Stomach (tissue), 8 donors: ENCODE measurements at regions not wholly inside any gene's neighbourhood (a gene's known extent, or its start where the extent isn't known, plus 50 kb on each side); places are given as distances from the start of the nearest gene placed in this dataset.

Source experiments
- DNase-seq, 2 donors: peaks; one replicate each; pipeline versions ENCODE4 v3.0.0 to v3.0.0-alpha.2; 2013 to 2019
- H3K27ac ChIP-seq, 5 donors: fragments of 200-600 bp in 4 of 5; sonication (generic) in 4 of 5; one replicate each; pipeline ENCODE4 v1.5.1; 2013 to 2019; ENCODE audit warnings: mild to moderate bottlenecking in 1 of 5, moderate library complexity in 1 of 5
- H3K27me3 ChIP-seq, 3 donors: fragments of 200-600 bp; sonication (generic); one replicate each; pipeline ENCODE4 v1.5.1; 2017 to 2019; ENCODE audit warnings: mixed run types in 1 of 3
- H3K36me3 ChIP-seq, 4 donors: fragments of 200-600 bp; sonication (generic); 1 replicate in 3 of 4; 2 replicates in 1 of 4; pipeline ENCODE4 v1.5.1; 2016 to 2019
- H3K4me1 ChIP-seq, 4 donors: fragments of 200-600 bp; sonication (generic); one replicate each; pipeline ENCODE4 v1.5.1; 2016 to 2019
- H3K4me3 ChIP-seq, 4 donors: fragments of 200-600 bp; sonication (generic) in 3 of 4; one replicate each; pipeline ENCODE4 v1.5.1; 2016 to 2019; ENCODE audit warnings: mild to moderate bottlenecking in 1 of 4
- H3K9me3 ChIP-seq, 4 donors: fragments of 200-600 bp; sonication (generic); one replicate each; pipeline ENCODE4 v1.5.1; 2016 to 2019
- CTCF ChIP-seq, 7 experiments: fragments of 450-650 bp in 4 of 7; fragments of 200-600 bp in 3 of 7; sonication (generic) in 3 of 7; IDR thresholded peaks; one replicate each; pipeline ENCODE4 v1.5.1; 2016 to 2019; ENCODE audit warnings: antibody characterized with exemption in 7 of 7, control low read depth in 2 of 7, mild to moderate bottlenecking in 1 of 7
- EP300 ChIP-seq: sonication (generic); formaldehyde crosslinking; IDR thresholded peaks from one replicate; pipeline ENCODE4 v1.6.1; 2017; ENCODE audit warnings: antibody characterized with exemption
- POLR2A ChIP-seq, 4 donors: fragments of 450-650 bp; IDR thresholded peaks; one replicate each; pipeline ENCODE4 v1.6.1; 2016; ENCODE audit warnings: antibody characterized with exemption in 4 of 4, control low read depth in 2 of 4, mild to moderate bottlenecking in 1 of 4, moderate library complexity in 1 of 4
- POLR2AphosphoS5 ChIP-seq, 3 donors: sonication (generic); formaldehyde crosslinking; IDR thresholded peaks; one replicate each; pipeline ENCODE4 v1.6.1; 2016; ENCODE audit warnings: antibody characterized with exemption in 3 of 3
- WGBS, 5 donors: extraction: QIAGEN DNeasy Blood & Tissue Kit in 3 of 5; methylation state at CpG; one replicate each; pipeline versions ENCODE4 v1.1.5 to v1.1.7; 2013 to 2018; 5-methylcytosine and 5-hydroxymethylcytosine counted together
- intact Hi-C: fragments of 100-400 bp; cut with DNase I; formaldehyde crosslinking; loops from one replicate; pipeline ENCODE4 v1.15.1; 2023; ENCODE audit warnings: low total_unique reads
- donor health status: healthy with polysubstance abuse.
- donor health status: Bipolar disorder and iron deficiency.
- donor health status: healthy.

GRCh38 chr6:12354499-12354898, 64.3 kb downstream of the EDN1 start:
- Histone ChIP-seq H3K36me3 (no peaks in the 10 kb centered on the region), H3K27ac (peak overlapping the region in 4 of 5 donors; percentile 34 to 76 (median 52)), H3K9me3 (peaks cover 6 to 21% (median 15%) of the 10 kb centered on the region in 4 donors), H3K4me3 (no peak overlapping the region), H3K4me1 (peaks cover 0 to 23% (median 12%) of the 10 kb centered on the region in 4 donors), H3K27me3 (no peaks in the 10 kb centered on the region)
- TF ChIP-seq POLR2AphosphoS5 (IDR thresholded peaks at IDR 0.05) (peak; percentile 64 to 90 (median 75)), EP300 (peak; percentile 90), CTCF (IDR thresholded peaks at IDR 0.05) (no peak), POLR2A (IDR thresholded peaks at IDR 0.05) (no peak)
- DNase-seq = peak in 1 of 2 donors; percentile 58
- intact Hi-C loops = no loop called here
- WGBS, 5 donors = 32 to 58% (median 34%) methylated on average over 3 of the region's 3 CpGs

- no peak for DNase-seq
- intact Hi-C loops = no loop called here
- TF ChIP-seq CTCF (IDR thresholded peaks at IDR 0.05) (no peak), POLR2A (IDR thresholded peaks at IDR 0.05) (no peak), EP300 (no peak), POLR2AphosphoS5 (IDR thresholded peaks at IDR 0.05) (no peak)
- Histone ChIP-seq H3K27ac (peak overlapping the region in 4 of 5 donors; percentile 34 to 76 (median 52)), H3K4me1 (peaks cover 0 to 23% (median 12%) of the 10 kb centered on the region in 4 donors), H3K4me3 (no peak overlapping the region), H3K27me3 (no peaks in the 10 kb centered on the region), H3K36me3 (no peaks in the 10 kb centered on the region), H3K9me3 (peaks cover 6 to 21% (median 15%) of the 10 kb centered on the region in 4 donors)
- WGBS, 5 donors = 69 to 86% (median 80%) methylated on average over 3 of the region's 3 CpGs
These were observed 65.2 kb downstream of the EDN1 start for GRCh38 chr6:12355354-12355753.

GRCh38 chr6:12356431-12356830, 66.3 kb downstream of the EDN1 start:
- intact Hi-C loops = no loop called here
- no peak for DNase-seq
- H3K9me3 ChIP-seq = peaks cover 3 to 14% (median 9%) of the 10 kb centered on the region in 4 donors
- WGBS, 5 donors = 77 to 82% (median 79%) methylated on average over 3 of the region's 3 CpGs
- H3K27me3 ChIP-seq = no peaks in the 10 kb centered on the region
- no peak overlapping the region for H3K27ac ChIP-seq
- H3K4me3 ChIP-seq = no peak overlapping the region
- peaks cover 0 to 23% (median 12%) of the 10 kb centered on the region in 4 donors for H3K4me1 ChIP-seq
- TF ChIP-seq POLR2A (IDR thresholded peaks at IDR 0.05) (no peak), CTCF (IDR thresholded peaks at IDR 0.05) (no peak), POLR2AphosphoS5 (IDR thresholded peaks at IDR 0.05) (no peak), EP300 (no peak)
- H3K36me3 ChIP-seq = no peaks in the 10 kb centered on the region

GRCh38 chr6:12356983-12357972, 67.1 kb downstream of the EDN1 start:
- Histone ChIP-seq H3K4me1 (peaks cover 0 to 23% (median 12%) of the 10 kb centered on the region in 4 donors), H3K9me3 (peaks cover 0 to 6% (median 3%) of the 10 kb centered on the region in 4 donors), H3K4me3 (no peak overlapping the region), H3K27me3 (no peaks in the 10 kb centered on the region), H3K36me3 (no peaks in the 10 kb centered on the region), H3K27ac (no peak overlapping the region)
- no peak for DNase-seq
- intact Hi-C loops = no loop called here
- TF ChIP-seq CTCF (IDR thresholded peaks at IDR 0.05) (no peak), POLR2AphosphoS5 (IDR thresholded peaks at IDR 0.05) (no peak), EP300 (no peak), POLR2A (IDR thresholded peaks at IDR 0.05) (no peak)
- 85 to 88% (median 86%) methylated on average over 11 of the region's 11 CpGs for WGBS, 5 donors
